ENCODE measurements at regions not wholly inside any gene's neighbourhood (a gene's known extent, or its start where the extent isn't known, plus 50 kb on each side); places are given as distances from the start of the nearest gene placed in this dataset.

DNA sequence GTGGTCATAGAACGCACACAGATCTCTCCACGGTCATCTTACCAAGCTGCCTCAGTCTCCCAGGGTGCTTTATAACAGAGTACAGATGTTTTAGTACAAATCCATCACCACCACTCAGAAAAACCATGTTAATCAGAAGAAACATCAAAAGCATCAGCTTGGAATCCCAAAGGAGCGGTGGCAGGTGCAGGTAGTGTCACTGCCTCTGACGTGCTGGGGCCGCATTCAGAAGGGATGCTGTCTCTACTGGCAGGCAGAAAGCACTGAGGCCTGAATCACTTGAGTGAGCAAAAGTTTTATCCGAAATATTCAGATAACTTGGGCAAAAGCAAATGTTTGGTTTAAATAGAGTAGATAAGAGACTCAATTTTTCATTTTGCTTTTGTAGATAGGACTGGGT lies 448.4 kb upstream of the ZNF608 start:
- no peak overlapping the region for H3K4me3 ChIP-seq (ENCODE audit: low read length)
- TF ChIP-seq, protein P1, sequence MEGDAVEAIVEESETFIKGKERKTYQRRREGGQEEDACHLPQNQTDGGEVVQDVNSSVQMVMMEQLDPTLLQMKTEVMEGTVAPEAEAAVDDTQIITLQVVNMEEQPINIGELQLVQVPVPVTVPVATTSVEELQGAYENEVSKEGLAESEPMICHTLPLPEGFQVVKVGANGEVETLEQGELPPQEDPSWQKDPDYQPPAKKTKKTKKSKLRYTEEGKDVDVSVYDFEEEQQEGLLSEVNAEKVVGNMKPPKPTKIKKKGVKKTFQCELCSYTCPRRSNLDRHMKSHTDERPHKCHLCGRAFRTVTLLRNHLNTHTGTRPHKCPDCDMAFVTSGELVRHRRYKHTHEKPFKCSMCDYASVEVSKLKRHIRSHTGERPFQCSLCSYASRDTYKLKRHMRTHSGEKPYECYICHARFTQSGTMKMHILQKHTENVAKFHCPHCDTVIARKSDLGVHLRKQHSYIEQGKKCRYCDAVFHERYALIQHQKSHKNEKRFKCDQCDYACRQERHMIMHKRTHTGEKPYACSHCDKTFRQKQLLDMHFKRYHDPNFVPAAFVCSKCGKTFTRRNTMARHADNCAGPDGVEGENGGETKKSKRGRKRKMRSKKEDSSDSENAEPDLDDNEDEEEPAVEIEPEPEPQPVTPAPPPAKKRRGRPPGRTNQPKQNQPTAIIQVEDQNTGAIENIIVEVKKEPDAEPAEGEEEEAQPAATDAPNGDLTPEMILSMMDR (conservative IDR thresholded peaks at IDR 0.05; ENCODE audit: low read length), result no peak
- DNase-seq (ENCODE audit: low read depth), result no peak

DNA sequence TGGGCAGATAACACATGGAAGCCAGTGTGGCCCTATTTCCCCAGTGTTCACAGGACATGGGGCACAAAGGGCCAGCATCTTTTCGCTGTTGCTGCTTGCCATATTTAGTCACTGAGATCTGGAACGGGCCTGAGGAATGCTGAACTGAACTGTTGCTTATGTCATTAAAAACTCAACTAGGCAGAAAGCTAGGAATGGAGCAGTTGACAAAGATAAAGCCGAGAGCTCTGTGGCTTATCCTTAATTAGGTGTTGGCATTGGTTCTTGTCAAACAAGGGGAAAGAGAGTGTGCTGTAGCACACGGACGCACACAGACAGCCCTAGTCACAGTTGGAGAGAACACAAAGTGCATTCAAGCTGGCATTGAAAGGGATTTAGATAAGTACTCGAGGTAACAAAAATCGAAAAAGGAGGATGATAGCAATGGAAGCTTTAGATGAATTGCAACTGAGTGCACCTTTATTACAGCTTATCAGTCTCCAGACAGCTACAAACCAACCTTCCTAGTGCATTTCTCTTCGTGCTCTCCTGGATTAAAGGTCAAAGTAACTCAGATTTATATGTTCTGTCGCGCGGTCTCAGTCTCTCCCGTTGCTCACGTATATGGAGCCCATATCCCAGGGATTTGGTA lies 450.2 kb upstream of the ZNF608 start:
- H3K4me3 ChIP-seq (ENCODE audit: low read length), result no peak overlapping the region
- DNase-seq (ENCODE audit: low read depth), result no peak
- TF ChIP-seq, protein P1 (conservative IDR thresholded peaks at IDR 0.05; ENCODE audit: low read length), result no peak

DNA sequence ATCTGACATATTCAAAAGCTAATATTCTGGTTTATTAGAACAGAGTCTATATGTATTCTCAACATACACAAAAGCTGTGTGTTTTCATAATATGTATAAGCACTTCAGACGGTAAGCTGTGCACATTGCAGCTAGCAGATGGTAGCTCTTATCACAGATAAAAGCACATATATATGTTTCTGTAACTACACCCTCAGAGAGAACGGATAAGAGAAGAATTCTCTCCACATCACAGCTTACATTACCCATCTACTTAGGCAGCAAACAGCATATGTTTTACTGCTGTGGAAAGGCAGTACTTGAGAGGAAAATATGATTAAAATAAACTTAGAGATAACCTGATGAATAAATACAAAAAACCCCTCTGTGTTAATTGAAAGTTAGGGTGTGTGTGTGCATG lies 450.9 kb upstream of the ZNF608 start:
- TF ChIP-seq, protein P1 (conservative IDR thresholded peaks at IDR 0.05; ENCODE audit: low read length), result no peak
- no peak overlapping the region for H3K4me3 ChIP-seq (ENCODE audit: low read length)
- DNase-seq (ENCODE audit: low read depth), result no peak

DNA sequence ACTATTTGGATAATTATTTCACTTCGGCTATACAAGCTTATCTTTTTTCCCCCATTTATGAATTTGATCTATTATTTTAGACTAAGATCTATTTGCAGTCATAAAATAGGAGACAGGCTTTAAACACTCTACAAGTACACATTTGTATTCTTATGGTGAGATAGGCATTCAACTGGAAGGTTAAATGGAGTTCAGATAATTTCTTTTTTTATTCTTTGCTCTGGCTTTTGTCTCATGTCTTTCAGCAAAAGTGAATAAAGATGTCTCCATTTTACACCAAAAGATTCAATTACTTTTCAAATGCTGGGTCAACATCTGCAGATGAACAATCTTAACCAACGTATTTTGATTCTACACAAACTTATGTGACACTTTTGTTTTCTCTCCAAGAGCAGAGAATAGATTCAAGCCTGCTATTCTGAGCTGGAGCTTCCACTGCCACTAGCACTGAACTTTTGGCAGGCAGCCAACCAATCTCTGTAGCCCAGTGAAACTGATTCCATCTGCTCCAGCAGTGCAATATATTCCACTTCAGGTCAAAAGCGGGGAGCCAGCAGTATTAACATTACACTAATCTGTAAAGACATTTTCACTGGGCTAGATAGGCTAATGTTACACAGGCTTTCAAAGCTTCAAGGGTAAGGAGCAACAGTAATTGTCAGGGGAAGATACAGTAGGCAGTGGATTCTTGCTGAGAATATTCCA lies 452.0 kb upstream of the ZNF608 start:
- DNase-seq (ENCODE audit: low read depth), result peak; percentile 63
- TF ChIP-seq, protein P1 (conservative IDR thresholded peaks at IDR 0.05; ENCODE audit: low read length), result no peak
- no peak overlapping the region for H3K4me3 ChIP-seq (ENCODE audit: low read length)

DNA sequence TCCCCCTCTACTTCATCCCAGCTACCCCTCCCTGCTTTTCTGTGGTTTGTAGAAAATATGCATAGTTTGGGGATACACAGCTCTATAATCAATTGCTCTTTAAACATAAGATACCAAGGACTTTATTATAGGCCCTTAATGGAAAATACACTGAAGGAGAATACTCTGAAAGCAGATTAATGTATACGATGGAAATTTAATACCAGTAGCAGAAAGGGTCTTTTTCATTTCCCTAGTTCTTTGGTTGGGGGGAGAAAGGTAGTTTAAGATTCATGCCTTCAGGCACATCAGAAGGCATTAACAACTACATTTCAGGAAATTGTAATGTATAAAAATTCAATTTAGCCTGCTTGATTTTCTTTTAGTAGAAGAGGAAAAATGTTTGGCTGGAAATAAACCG lies 452.9 kb upstream of the ZNF608 start:
- TF ChIP-seq, protein P1 (conservative IDR thresholded peaks at IDR 0.05; ENCODE audit: low read length), result no peak
- no peak overlapping the region for H3K4me3 ChIP-seq (ENCODE audit: low read length)
- DNase-seq (ENCODE audit: low read depth), result no peak

DNA sequence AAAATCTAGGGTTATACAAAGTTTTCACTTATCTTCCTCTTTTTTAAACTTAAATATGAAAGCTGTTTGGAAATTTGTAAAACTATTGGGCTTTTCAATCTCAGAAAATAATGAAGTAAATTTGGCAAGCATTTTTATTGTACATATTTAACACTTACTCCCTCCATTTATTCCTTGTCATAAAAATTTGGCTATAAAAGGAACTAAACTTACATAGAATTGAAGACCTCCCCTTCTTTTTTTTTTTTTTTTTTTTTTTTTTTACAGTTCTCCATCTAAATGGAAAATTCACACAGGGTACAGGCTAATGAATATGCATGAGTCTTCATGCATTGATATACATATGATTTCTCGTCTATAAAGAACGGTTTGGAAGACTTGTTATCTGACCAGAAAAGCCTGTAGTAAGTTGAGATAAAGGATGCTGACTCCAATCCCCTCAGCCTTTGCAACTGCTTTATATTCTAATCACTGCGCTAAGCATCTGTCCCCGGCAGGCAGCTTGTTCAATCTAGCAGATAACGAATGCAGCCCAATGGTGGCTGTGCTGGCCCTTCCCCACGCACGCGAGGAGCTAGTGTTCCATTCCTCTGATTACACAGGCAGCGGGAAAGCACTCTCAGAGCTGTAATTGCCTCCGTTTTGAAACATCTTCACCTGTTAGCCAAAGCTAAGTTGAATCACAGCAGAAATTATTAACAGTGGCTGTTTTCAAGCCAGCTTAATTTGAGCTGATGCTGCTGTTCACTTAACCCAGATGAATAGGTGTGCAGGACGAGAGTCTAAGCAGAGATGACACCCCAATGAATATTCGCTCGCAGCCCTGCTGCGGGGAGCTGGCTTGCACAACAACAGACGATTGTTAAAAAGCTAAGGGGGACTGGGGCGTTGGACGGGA lies 453.8 kb upstream of the ZNF608 start:
- no peak for DNase-seq (ENCODE audit: low read depth)
- TF ChIP-seq, protein P1 (conservative IDR thresholded peaks at IDR 0.05; ENCODE audit: low read length), result no peak
- H3K4me3 ChIP-seq (ENCODE audit: low read length), result peak overlapping the region; percentile 44
